HepG2 (cell line): ENCODE measurements at regions not wholly inside any gene's neighbourhood (a gene's known extent, or its start where the extent isn't known, plus 50 kb on each side); places are given as distances from the start of the nearest gene placed in this dataset.

Source experiments
- ATAC-seq: fragments of 200-7000 bp; cut with Tn5 transposase; 3 replicates; pipeline ENCODE4 v1.9.1; 2020; ENCODE audit warnings: mild to moderate bottlenecking, moderate library complexity
- BruUV-seq: library from RNA; stranded (reverse); fragments of 400-500 nt; replicated peaks from 2 replicates; lab custom pipeline; 2021; lab: Mats Ljungman, UMichigan
- CTCF ChIA-PET: fragments of 300-600 bp; formaldehyde crosslinking; extraction: SDS; loops from one replicate; lab custom pipeline; 2021; ENCODE audit warnings: low total read pairs, inconsistent platforms, low intra/inter-chr PET ratio; lab: Yijun Ruan, JAX
- POLR2A ChIA-PET: fragments of 350-600 bp; sonication (Branson Sonifier 250); formaldehyde crosslinking; loops from one replicate; lab custom pipeline; 2020; ENCODE audit warnings: antibody characterized with exemption, inconsistent platforms; lab: Yijun Ruan, JAX
- DNase-seq: peaks from one replicate; pipeline ENCODE4 v3.0.0-alpha.2; 2015; ENCODE audit warnings: low spot score
- FAIRE-seq: peaks from 3 replicates; lab custom pipeline; 2011; peaks lifted over from hg19 to GRCh38; lab: Jason Lieb, UNC
- H2AFZ ChIP-seq: one replicate; pipeline ENCODE4 v1.6.1; 2011; ENCODE audit warnings: low read length, inconsistent platforms
- H3K27ac ChIP-seq: fragments of 300-600 bp; 3 replicates; pipeline ENCODE4 v1.8.0; 2011; ENCODE audit warnings: mixed run types, mild to moderate bottlenecking, mixed read lengths, low read length, inconsistent platforms; ENCODE audit not compliant: insufficient read depth; ENCODE audit errors: extremely low read length
- H3K27me3 ChIP-seq, 2 experiments: fragments of 200-600 bp in 1 of 2; 2 replicates in 1 of 2; 3 replicates in 1 of 2; pipeline versions ENCODE4 v1.6.0 to v1.8.0; 2011; ENCODE audit warnings: low read length in 2 of 2, mild to moderate bottlenecking in 2 of 2, moderate library complexity in 2 of 2, inconsistent platforms in 1 of 2; ENCODE audit not compliant: insufficient read depth in 2 of 2, control insufficient read depth in 1 of 2
- H3K36me3 ChIP-seq, 2 experiments: fragments of 200-600 bp in 1 of 2; replicated peaks in 1 of 2; 2 replicates in 1 of 2; 3 replicates in 1 of 2; pipeline versions ENCODE4 v1.5.1 to v1.8.0; 2011; ENCODE audit warnings: low read length in 2 of 2, inconsistent platforms in 1 of 2; ENCODE audit not compliant: insufficient read depth in 2 of 2, control insufficient read depth in 1 of 2
- H3K4me1 ChIP-seq: 2 replicates; pipeline ENCODE4 v1.5.1; 2012; ENCODE audit warnings: low read length, inconsistent platforms; ENCODE audit not compliant: insufficient read depth
- H3K4me2 ChIP-seq: 2 replicates; pipeline ENCODE4 v1.6.0; 2011; ENCODE audit warnings: low read depth, low read length, inconsistent platforms
- H3K4me3 ChIP-seq, 3 experiments: fragments of 200-600 bp in 1 of 3; sonication (generic), shearing (Covaris generic) in 1 of 3; replicated peaks in 1 of 3; 2 replicates each; pipeline ENCODE4 v1.5.1; 2011 to 2016; ENCODE audit warnings: low read length in 3 of 3, inconsistent platforms in 2 of 3, low read depth in 2 of 3, mild to moderate bottlenecking in 2 of 3, control low read depth in 1 of 3, mixed read lengths in 1 of 3; ENCODE audit not compliant: insufficient read depth in 1 of 3
- H3K79me2 ChIP-seq: one replicate; pipeline ENCODE4 v1.6.1; 2011; ENCODE audit warnings: low read length, inconsistent platforms; ENCODE audit not compliant: insufficient read depth
- H3K9ac ChIP-seq: 2 replicates; pipeline ENCODE4 v1.6.0; 2011; ENCODE audit warnings: mild to moderate bottlenecking, low read depth, low read length, inconsistent platforms; ENCODE audit not compliant: insufficient read depth
- H3K9me3 ChIP-seq: 2 replicates; pipeline ENCODE4 v1.5.1; 2012; ENCODE audit warnings: mild to moderate bottlenecking, low read length
- H4K20me1 ChIP-seq: 2 replicates; pipeline ENCODE4 v1.6.0; 2011; ENCODE audit warnings: inconsistent platforms, mild to moderate bottlenecking, low read length, moderate library complexity; ENCODE audit not compliant: insufficient read depth
- ARID2 ChIP-seq: sonication (generic); formaldehyde crosslinking; IDR thresholded peaks from 2 replicates; pipeline ENCODE4 v1.8.1; 2022; ENCODE audit warnings: mild to moderate bottlenecking, missing genetic modification reagents, borderline replicate concordance
- ARID4A ChIP-seq: sonication (generic); formaldehyde crosslinking; IDR thresholded peaks from 2 replicates; pipeline ENCODE4 v1.5.0; 2020; ENCODE audit warnings: mild to moderate bottlenecking, missing genetic modification reagents, borderline replicate concordance
- HDAC1 ChIP-seq: sonication (generic); formaldehyde crosslinking; IDR thresholded peaks from 2 replicates; pipeline ENCODE4 v1.5.1; 2020; ENCODE audit warnings: mild to moderate bottlenecking, missing genetic modification reagents
- HDAC2 ChIP-seq: sonication (generic); formaldehyde crosslinking; IDR thresholded peaks from 2 replicates; pipeline ENCODE4 v1.4.0; 2020; ENCODE audit warnings: missing genetic modification reagents
- KDM4B ChIP-seq: sonication (generic); formaldehyde crosslinking; IDR thresholded peaks from 2 replicates; pipeline ENCODE4 v1.4.0; 2020; ENCODE audit warnings: missing genetic modification reagents
- KLF13 ChIP-seq: sonication (generic); formaldehyde crosslinking; IDR thresholded peaks from 2 replicates; pipeline ENCODE4 v1.4.0; 2020; ENCODE audit warnings: mild to moderate bottlenecking, missing genetic modification reagents
- MYC ChIP-seq: sonication (generic); formaldehyde crosslinking; IDR thresholded peaks from 2 replicates; pipeline ENCODE4 v1.9.0; 2021; ENCODE audit warnings: missing genetic modification reagents, borderline replicate concordance
- RFX5 ChIP-seq: IDR thresholded peaks from 2 replicates; pipeline ENCODE4 v1.6.1; 2011; ENCODE audit warnings: low read depth, low read length, improper control_type of control experiment
- TAF1 ChIP-seq: sonication (generic); formaldehyde crosslinking; IDR thresholded peaks from 2 replicates; pipeline ENCODE4 v1.4.0; 2020; ENCODE audit warnings: missing genetic modification reagents
- TSC22D2 ChIP-seq: sonication (generic); formaldehyde crosslinking; IDR thresholded peaks from 2 replicates; pipeline ENCODE4 v1.5.1; 2020; ENCODE audit warnings: missing genetic modification reagents, mild to moderate bottlenecking, borderline replicate concordance
- ZBED4 ChIP-seq: sonication (generic); formaldehyde crosslinking; IDR thresholded peaks from 2 replicates; pipeline ENCODE4 v1.4.0; 2020; ENCODE audit warnings: missing genetic modification reagents, borderline replicate concordance
- ZNF329 ChIP-seq: sonication (generic); formaldehyde crosslinking; IDR thresholded peaks from 2 replicates; pipeline ENCODE4 v1.9.0; 2021; ENCODE audit warnings: low read depth, mild to moderate bottlenecking, missing genetic modification reagents
- ZNF619 ChIP-seq: sonication (generic); formaldehyde crosslinking; IDR thresholded peaks from 2 replicates; pipeline ENCODE4 v1.4.0; 2020; ENCODE audit warnings: mild to moderate bottlenecking, missing genetic modification reagents
- ZNF678 ChIP-seq: sonication (generic); formaldehyde crosslinking; IDR thresholded peaks from 2 replicates; pipeline ENCODE4 v1.4.0; 2020; ENCODE audit warnings: mild to moderate bottlenecking, missing genetic modification reagents
- ZNF761 ChIP-seq: sonication (generic); formaldehyde crosslinking; conservative IDR thresholded peaks from 2 replicates; pipeline ENCODE4 v1.4.0; 2020; ENCODE audit warnings: mild to moderate bottlenecking, missing genetic modification reagents
- WGBS: methylation state at CpG from one replicate; pipeline ENCODE4 v1.1.6; 2017; ENCODE audit warnings: low lambda C conversion rate; 5-methylcytosine and 5-hydroxymethylcytosine counted together
- in situ Hi-C: cut with HindIII; loops from 2 replicates; pipeline ENCODE4 v1.10.0; 2017; ENCODE audit warnings: low pct_unique_long_range_greater_than_20kb; ENCODE audit not compliant: extremely low pct_ligation_motif_present
- intact Hi-C: fragments of 100-400 bp; cut with micrococcal nuclease; formaldehyde crosslinking; loops from one replicate; pipeline ENCODE4 v1.10.0; 2022; ENCODE audit not compliant: unreplicated experiment
- TF ChIP-seq, protein P1 (sequence below): sonication (generic); formaldehyde crosslinking; IDR thresholded peaks from 2 replicates; pipeline ENCODE4 v1.4.0; 2020; ENCODE audit warnings: mild to moderate bottlenecking, missing genetic modification reagents
- TF ChIP-seq, protein P2 (sequence below): sonication (generic); formaldehyde crosslinking; IDR thresholded peaks from 2 replicates; pipeline ENCODE4 v1.4.0; 2020; ENCODE audit warnings: missing genetic modification reagents

GRCh38 chr1:214178102-214178501 lies 102.9 kb upstream of the SMYD2 start:
- no peaks in the 10 kb centered on the region for H3K9me3 ChIP-seq
- no TSS peak for BruUV-seq
- H3K27me3 ChIP-seq, result no peaks in the 10 kb centered on the region
- no peaks in the 10 kb centered on the region for H3K4me1 ChIP-seq
- no peak for ATAC-seq
- H3K9ac ChIP-seq, result no peak overlapping the region
- H3K4me2 ChIP-seq, result no peak overlapping the region
- in situ Hi-C loops (no loop called here), intact Hi-C loops (no loop called here)
- TF ChIP-seq HDAC2 (CRISPR knock-in tag), result no peak
- TF ChIP-seq ZBED4 (CRISPR knock-in tag), result no peak
- TF ChIP-seq, protein P1, sequence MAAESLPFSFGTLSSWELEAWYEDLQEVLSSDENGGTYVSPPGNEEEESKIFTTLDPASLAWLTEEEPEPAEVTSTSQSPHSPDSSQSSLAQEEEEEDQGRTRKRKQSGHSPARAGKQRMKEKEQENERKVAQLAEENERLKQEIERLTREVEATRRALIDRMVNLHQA (CRISPR knock-in tag), result no peak
- TF ChIP-seq ARID4A (CRISPR knock-in tag), result no peak
- TF ChIP-seq ZNF329 (CRISPR knock-in tag), result no peak
- TF ChIP-seq, protein P2, sequence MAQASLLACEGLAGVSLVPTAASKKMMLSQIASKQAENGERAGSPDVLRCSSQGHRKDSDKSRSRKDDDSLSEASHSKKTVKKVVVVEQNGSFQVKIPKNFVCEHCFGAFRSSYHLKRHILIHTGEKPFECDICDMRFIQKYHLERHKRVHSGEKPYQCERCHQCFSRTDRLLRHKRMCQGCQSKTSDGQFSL, result no peak
- no peak for TF ChIP-seq KLF13 (CRISPR knock-in tag)
- no peak for TF ChIP-seq TAF1 (CRISPR knock-in tag)
- no peak for TF ChIP-seq ZNF678 (CRISPR knock-in tag)
- no peak for TF ChIP-seq RFX5
- TF ChIP-seq ZNF761, result no peak
- TF ChIP-seq HDAC1 (CRISPR knock-in tag), result no peak
- no peak for TF ChIP-seq TSC22D2
- TF ChIP-seq MYC, result no peak
- TF ChIP-seq ZNF619 (CRISPR knock-in tag), result no peak
- TF ChIP-seq ARID2 (CRISPR knock-in tag), result no peak
- TF ChIP-seq KDM4B (CRISPR knock-in tag), result no peak
- no peak overlapping the region for H3K4me3 ChIP-seq
- no peak overlapping the region for H3K27ac ChIP-seq
- POLR2A ChIA-PET, result no interaction called here
- no peak overlapping the region for H2AFZ ChIP-seq
- CTCF ChIA-PET, result no interaction called here
- no peaks in the 10 kb centered on the region for H3K79me2 ChIP-seq
- WGBS, result 87% methylated on average over 2 of the region's 2 CpGs
- no peaks in the 10 kb centered on the region for H4K20me1 ChIP-seq
- no peak for DNase-seq
- FAIRE-seq, result no peak
- H3K36me3 ChIP-seq, result no peaks in the 10 kb centered on the region
